NCI-H1436 treated with DMSO at 0.1 percent for 48 hours (cell line): ENCODE measurements at regions not wholly inside any gene's neighbourhood (a gene's known extent, or its start where the extent isn't known, plus 50 kb on each side); places are given as distances from the start of the nearest gene placed in this dataset.
"Not testable (repeated sequence)": the region's sequence is repeated elsewhere in the genome, so short reads cannot be mapped to it uniquely, and the experiment has no call there.

ENCODE experiments used
- DNase-seq: peaks from one replicate; lab custom pipeline; 2025; lab: John Stamatoyannopoulos, UW

DNA sequence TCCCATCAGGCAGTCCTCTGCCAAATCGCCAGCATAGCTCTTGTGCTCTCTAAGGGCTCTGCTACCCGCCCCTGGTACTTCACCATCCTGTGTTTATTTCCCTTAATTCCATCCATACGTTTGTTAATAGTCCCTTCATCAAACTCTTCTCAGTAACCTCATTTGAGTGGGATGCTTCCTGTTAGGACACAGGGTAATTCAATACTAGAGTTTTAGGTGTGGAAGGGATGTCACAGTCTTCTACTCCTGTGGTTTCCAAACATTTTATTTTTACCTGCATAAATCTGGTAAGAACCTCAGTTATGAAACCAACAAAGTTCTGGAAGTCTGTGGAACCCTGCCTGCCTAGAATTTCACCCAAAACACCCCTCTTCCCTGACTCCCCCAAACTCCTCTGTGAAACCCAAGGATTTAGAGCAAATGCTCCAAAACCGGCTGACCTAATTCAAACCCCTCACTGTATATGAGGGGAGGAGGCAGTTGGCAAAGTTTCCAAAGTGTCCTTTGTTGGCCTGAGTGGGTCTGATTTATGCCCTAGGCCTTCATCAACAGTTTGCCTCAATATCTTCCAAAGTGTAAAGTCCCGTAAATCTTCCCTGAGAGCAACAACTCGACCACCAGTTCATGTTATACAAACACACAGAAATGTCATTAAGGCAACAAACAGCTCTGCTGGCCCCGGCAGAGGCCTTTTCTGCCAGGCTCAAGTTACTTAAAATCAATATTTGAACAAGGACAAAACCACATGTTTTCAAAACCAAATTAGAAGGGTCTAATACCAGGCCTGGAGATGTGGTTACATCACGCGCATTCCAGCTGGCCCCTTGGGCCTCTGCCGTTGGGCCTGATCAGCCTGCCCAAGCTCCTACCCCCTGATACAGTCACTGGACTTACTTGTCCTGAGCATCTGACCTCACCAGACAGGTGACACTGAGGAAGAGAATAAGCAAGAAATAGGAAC lies 82.4 kb upstream of the FGGY start:
- DNase-seq: no peak

DNA sequence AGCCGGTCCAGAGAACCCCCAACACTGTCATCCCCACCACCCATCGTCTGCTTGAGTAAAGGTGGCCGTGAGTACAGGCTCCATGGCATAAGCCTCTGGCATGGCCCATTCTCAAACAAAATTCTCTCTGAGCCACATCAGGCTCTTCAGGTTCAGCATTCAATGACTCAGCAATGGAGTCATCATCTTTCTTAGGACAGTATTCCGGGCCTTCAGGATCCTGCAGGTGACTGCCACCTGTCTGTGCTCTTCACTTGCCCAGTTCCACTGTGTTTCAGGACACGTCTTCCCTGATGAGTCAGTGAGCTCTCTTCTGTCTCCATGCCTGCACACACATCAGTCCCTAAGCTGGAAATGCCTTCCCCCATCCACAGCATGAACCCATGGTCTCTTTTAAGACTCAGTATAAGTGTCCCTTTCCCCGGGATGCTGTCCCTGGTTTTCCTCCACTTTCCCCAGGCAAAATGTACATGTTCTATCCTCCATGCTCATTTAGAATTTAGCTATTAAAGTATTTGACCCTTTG lies 81.1 kb upstream of the FGGY start:
- no peak for DNase-seq

DNA sequence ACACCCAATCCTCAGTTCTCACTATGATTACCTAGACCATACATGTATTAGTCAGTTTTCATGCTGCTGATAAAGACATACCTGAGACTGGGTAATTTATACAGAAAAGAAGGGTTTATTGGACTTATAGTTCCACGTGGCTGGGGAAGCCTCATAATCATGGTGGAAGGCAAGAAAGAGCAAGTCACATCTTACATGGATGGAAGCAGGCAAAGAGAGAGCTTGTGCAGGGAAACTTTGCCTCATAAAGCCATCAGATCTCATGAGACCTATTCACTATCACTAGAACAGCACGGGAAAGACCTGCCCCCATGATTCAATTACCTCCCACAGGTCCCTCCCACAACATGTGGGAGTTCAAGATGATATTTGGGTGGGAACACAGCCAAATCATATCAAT lies 79.5 kb upstream of the FGGY start:
- not testable (repeated sequence) for DNase-seq

GRCh38 chr1:59218521-59219236 lies 78.2 kb upstream of the FGGY start:
- no peak for DNase-seq

- no peak for DNase-seq
Observed at GRCh38 chr1:59219916-59220315, 77.0 kb upstream of the FGGY start.

- no peak for DNase-seq
Observed at GRCh38 chr1:59220356-59220755, 76.5 kb upstream of the FGGY start.

- DNase-seq: no peak
Observed at GRCh38 chr1:59223198-59223597, 73.7 kb upstream of the FGGY start.

DNA sequence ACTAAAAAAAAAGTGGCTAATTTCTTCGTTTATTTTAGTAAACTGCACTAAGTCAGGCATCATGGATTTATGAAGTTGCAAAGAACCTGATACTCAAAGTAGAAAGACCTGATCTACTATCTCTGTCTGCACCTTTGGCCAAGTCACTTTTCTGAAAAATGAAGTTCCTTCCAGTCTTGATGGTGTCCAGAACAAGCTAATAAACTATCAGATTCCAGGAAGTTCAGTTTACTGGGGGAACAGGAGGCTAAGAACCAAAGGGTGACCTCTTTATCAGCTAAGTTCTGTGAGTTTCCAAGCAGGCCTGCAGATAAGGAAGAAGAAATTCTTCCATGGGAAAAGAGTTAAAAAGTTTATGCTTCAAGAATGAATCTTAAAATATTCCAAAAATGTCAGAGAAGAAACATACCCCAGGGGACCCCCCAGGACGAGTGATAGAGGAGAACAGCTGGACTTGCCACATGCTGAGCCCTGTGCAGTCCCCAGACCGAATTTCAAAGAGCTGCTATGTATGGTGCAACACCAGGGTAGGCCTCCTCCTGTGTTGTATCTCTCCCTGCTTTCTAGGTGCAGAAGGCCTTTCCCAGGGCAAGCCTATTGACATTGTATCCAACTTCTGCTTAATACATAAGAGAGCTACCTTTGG lies 72.8 kb upstream of the FGGY start:
- DNase-seq: no peak

DNA sequence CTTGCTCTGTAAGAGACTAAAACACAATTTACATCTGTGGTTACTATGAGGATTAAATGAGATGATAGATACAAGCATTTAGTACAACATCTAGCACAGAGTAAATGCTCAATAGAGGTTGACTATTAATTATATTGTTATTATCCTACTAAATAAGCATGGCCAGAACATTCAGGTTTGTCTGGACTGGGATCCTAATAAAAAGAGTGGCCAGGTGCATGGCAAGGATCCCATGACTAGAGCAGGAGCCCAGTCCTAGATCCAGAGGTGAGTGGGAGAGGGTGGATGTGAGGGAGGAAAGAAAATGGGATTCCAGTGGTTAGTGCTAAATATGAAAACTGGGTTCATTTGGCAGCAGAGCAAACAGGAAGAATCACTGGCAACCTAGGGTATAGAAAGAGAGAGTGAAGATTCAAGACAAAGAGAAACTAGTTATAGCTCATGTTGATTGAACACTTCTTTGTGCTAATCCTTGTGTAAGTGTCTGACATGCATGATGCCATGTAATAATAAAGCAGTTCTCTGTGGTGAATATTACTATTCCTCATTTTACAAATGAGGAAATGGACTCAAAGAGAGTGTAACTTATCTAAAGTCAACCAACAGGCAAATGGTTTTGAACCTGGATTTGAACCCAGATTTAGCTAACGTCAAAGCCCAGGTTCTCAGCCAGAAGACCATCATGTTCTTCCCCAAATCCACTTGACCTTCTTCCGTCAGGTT lies 71.1 kb upstream of the FGGY start:
- DNase-seq: no peak

- DNase-seq: no peak
Observed at GRCh38 chr1:59229138-59229537, 67.8 kb upstream of the FGGY start.

GRCh38 chr1:59230622-59231021 lies 66.3 kb upstream of the FGGY start:
- no peak for DNase-seq

GRCh38 chr1:59232216-59232615 lies 64.7 kb upstream of the FGGY start:
- DNase-seq: no peak

DNA sequence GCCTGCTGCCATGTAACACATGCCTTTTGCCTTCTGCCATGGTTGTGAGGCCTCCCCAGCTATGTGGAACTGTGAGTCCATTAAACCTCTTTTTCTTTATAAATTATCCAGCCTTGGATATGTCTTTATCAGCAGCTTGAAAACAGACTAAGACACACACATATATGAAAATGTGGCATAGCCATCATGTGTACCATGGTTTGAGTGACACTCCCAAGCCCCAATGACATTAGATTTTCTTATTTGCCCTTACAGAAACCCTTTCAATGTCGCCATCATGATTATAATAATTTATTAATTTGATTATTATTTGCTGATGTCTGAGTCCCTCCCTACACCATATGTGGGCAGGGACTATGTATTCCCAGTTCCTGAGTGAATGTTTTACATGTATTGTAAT lies 63.5 kb upstream of the FGGY start:
- DNase-seq: no peak

- no peak for DNase-seq
Observed at GRCh38 chr1:59236721-59237545, 60.0 kb upstream of the FGGY start.

GRCh38 chr1:59237900-59238299 lies 59.0 kb upstream of the FGGY start:
- DNase-seq: no peak

DNA sequence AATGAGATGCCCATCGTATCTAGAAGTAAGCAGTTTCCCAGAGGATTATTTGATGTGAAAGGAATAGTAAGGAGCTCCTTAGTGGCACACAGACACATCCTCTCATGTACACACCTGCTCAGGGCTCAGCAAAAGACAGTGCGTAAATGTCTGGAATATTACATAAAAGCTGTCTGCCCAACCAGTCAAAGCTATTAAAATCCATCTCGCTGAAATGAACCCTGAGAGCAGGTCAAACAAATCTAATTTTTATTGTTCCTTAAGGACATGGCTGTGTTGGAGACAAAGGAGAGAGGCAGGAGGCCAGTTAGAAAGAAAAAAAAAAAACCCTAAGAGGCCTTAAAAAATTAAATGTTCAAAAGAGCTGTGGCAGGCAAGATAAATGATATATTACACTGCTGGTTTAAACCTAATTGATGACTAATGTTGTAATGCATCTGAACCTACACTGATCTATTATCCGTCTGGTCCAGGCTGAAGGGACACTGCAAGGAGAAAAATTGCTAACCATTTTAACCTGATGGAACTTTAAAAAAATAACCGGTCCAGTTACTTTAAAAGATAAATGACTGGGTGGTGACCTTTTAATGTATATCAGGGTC lies 58.5 kb upstream of the FGGY start:
- DNase-seq: no peak

GRCh38 chr1:59238993-59239392 lies 57.9 kb upstream of the FGGY start:
- DNase-seq: no peak

- no peak for DNase-seq
Observed at GRCh38 chr1:59241909-59242308, 55.0 kb upstream of the FGGY start.

DNA sequence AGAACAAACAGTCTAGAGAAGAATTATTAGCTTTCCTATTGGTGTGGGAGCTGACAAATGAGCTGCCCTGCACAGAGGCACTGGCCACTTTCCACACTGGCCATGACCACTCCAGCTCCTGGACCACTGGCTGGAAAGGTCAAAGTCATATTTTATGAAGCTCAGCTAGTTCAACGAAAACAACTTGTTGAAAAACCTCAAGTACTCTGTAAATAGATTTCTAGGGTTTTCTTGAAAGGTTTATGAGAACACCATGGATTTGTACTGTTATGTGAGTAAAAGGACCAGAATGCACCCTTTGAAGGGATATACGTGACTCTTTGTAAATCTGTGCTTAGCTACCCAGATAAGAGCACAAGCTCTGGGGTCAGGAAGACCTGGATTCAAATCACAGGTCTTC lies 54.5 kb upstream of the FGGY start:
- no peak for DNase-seq

DNA sequence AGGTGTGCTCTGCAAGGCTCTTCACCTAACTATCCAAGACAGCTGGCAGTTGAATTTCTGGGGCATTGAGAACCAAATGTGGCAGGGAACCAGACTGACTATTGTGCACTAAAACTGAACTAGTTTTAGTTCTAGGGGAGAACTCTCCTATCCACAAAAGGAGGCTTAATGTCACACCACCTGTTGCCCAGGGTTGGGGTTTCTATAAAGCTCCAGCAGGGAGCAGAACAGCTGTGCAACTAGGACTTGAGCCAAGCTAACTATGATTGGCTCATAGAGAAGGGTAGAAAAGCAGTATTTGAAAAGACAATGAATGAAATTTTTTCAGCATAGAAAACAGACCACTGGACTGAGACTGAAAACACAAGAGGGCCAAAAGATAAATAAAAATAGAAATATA lies 53.3 kb upstream of the FGGY start:
- no peak for DNase-seq

- no peak for DNase-seq
Observed at GRCh38 chr1:59243978-59244377, 52.9 kb upstream of the FGGY start.
